Activated naive CD4-positive, alpha-beta T cell treated with anti-CD3 and anti-CD28 coated beads, Interleukin-2, amount 50 U/mL, for 24 hours (primary cell): ENCODE measurements at regions not wholly inside any gene's neighbourhood (a gene's known extent, or its start where the extent isn't known, plus 50 kb on each side); places are given as distances from the start of the nearest gene placed in this dataset.

Experiments used
- H3K27ac Mint-ChIP-seq: one replicate; pipeline ENCODE4 v1.8.0; 2021; ENCODE audit warnings: mild to moderate bottlenecking, mixed read lengths
- H3K27me3 Mint-ChIP-seq: one replicate; pipeline ENCODE4 v1.8.0; 2021; ENCODE audit warnings: mixed read lengths
- H3K36me3 Mint-ChIP-seq: one replicate; pipeline ENCODE4 v1.8.0; 2021; ENCODE audit warnings: mixed read lengths
- H3K4me1 Mint-ChIP-seq: one replicate; pipeline ENCODE4 v1.8.0; 2021; ENCODE audit warnings: mixed read lengths
- H3K4me3 Mint-ChIP-seq: one replicate; pipeline ENCODE4 v1.8.0; 2021; ENCODE audit warnings: mild to moderate bottlenecking, mixed read lengths
- H3K9me3 Mint-ChIP-seq: one replicate; pipeline ENCODE4 v1.8.0; 2021; ENCODE audit warnings: mixed read lengths

DNA sequence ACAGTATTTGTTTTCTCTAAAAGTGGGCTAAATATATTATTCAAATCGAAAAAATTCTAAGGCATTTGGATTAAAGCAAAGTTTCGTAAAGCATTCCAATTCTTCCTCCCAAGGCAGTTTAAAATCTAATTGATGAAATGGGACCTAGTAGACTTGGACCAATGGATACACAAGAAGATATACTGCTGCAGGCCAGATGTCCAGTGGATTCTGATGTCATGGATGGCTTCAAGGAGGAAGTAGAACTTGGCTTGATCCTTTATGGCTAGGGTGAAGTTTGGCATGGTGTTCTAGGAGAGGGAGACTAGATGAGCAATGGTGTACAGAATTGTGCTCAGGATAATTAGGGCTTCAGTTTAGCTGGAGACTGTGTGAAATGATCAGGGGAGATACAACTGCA, 559.5 kb upstream of the MMS22L start:
- no peak overlapping the region for H3K27ac Mint-ChIP-seq
- no peaks in the 10 kb centered on the region for H3K36me3 Mint-ChIP-seq
- no peaks in the 10 kb centered on the region for H3K9me3 Mint-ChIP-seq
- no peaks in the 10 kb centered on the region for H3K4me1 Mint-ChIP-seq
- no peaks in the 10 kb centered on the region for H3K27me3 Mint-ChIP-seq
- no peak overlapping the region for H3K4me3 Mint-ChIP-seq

- Mint-ChIP-seq H3K27me3 (no peaks in the 10 kb centered on the region), H3K9me3 (no peaks in the 10 kb centered on the region), H3K4me1 (no peaks in the 10 kb centered on the region), H3K36me3 (no peaks in the 10 kb centered on the region), H3K27ac (no peak overlapping the region), H3K4me3 (no peak overlapping the region)
These were observed 566.4 kb upstream of the MMS22L start for GRCh38 chr6:97849390-97849789.

- Mint-ChIP-seq H3K4me1 (no peaks in the 10 kb centered on the region), H3K4me3 (no peak overlapping the region), H3K27me3 (no peaks in the 10 kb centered on the region), H3K9me3 (no peaks in the 10 kb centered on the region), H3K36me3 (no peaks in the 10 kb centered on the region), H3K27ac (no peak overlapping the region)
These were observed 567.6 kb upstream of the MMS22L start for GRCh38 chr6:97850458-97851212.

DNA sequence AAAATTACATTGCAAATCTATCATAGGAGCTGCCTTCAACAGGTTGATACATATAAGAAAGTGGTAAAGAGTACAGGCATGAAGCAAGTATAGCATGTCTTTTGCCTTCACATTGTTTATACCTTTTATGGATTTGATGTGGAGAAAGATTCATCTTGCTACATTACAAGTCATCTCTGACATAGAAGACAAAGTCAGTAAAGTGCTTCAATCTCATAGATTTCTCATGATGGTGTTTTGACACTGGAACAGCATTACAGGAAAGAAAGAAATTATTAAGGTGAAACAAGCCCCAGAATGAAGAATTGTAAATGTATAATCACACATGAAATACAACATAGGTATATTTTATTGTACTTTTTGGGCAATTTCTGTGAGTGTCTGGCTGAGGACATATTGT, 580.7 kb upstream of the MMS22L start:
- Mint-ChIP-seq H3K4me3 (no peak overlapping the region), H3K27ac (no peak overlapping the region), H3K9me3 (no peaks in the 10 kb centered on the region), H3K4me1 (no peaks in the 10 kb centered on the region), H3K36me3 (no peaks in the 10 kb centered on the region), H3K27me3 (no peaks in the 10 kb centered on the region)

DNA sequence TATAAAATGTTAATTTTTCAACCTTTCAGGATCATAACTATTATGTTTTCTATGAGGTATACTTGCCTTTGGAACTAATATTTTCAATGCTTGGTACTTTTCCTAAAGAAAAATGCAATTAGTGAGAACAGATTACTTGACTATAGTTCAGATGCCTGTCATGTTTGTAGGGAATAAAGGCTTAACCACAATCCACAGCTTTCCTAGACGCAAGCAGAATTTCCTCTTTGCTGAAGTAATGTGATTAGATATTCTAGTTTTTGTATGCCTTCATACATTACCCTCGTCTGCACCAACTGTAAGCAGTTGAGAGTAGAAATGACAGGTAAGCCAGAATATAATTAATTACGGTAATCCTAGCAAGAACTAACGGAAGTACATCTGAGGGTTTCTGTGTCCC, 581.4 kb upstream of the MMS22L start:
- Mint-ChIP-seq H3K27me3 (no peaks in the 10 kb centered on the region), H3K4me3 (no peak overlapping the region), H3K4me1 (no peaks in the 10 kb centered on the region), H3K27ac (no peak overlapping the region), H3K9me3 (no peaks in the 10 kb centered on the region), H3K36me3 (no peaks in the 10 kb centered on the region)

DNA sequence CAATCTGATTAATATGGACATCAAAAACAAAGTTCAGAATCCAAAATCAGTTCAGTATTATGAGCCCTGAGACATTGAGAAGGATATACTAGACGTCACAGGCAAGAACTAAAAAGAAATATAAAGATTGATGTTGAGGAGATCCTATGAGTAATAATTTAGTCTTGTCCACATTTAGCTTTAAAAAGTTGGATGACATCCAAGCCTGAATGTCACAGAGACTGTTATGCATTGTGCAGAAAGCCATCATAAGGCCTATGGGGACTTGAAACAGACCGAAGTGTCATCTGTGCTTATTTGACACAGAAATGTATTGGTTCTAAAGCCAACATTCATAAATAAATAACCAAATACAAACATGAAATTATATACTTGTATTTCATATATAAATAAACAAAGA, 581.8 kb upstream of the MMS22L start:
- Mint-ChIP-seq H3K4me3 (no peak overlapping the region), H3K4me1 (no peaks in the 10 kb centered on the region), H3K27ac (no peak overlapping the region), H3K36me3 (no peaks in the 10 kb centered on the region), H3K9me3 (no peaks in the 10 kb centered on the region), H3K27me3 (no peaks in the 10 kb centered on the region)

GRCh38 chr6:97865612-97866011, 582.6 kb upstream of the MMS22L start:
- H3K9me3 Mint-ChIP-seq: no peaks in the 10 kb centered on the region
- H3K4me1 Mint-ChIP-seq: no peaks in the 10 kb centered on the region
- no peak overlapping the region for H3K4me3 Mint-ChIP-seq
- no peaks in the 10 kb centered on the region for H3K36me3 Mint-ChIP-seq
- H3K27ac Mint-ChIP-seq: no peak overlapping the region
- H3K27me3 Mint-ChIP-seq: no peaks in the 10 kb centered on the region

DNA sequence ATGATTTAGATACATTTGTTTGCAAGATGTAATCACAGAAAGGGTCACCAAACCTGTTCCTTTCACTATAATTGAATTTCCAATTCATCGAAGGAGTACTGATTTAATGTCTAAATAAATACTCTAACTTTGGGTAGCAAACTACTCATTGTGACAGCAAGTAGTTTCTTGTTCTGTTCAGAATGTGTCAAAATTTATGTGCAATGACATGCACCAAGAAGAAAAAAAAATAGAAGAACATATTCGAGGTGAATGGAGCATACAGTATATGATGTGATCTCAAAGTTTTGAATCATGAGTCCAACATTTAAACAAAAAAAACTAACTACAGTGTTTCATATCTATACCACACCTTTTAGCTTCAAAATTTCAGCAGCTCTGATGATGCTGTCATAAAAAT, 583.6 kb upstream of the MMS22L start:
- H3K36me3 Mint-ChIP-seq: no peaks in the 10 kb centered on the region
- H3K9me3 Mint-ChIP-seq: no peaks in the 10 kb centered on the region
- H3K27me3 Mint-ChIP-seq: no peaks in the 10 kb centered on the region

DNA sequence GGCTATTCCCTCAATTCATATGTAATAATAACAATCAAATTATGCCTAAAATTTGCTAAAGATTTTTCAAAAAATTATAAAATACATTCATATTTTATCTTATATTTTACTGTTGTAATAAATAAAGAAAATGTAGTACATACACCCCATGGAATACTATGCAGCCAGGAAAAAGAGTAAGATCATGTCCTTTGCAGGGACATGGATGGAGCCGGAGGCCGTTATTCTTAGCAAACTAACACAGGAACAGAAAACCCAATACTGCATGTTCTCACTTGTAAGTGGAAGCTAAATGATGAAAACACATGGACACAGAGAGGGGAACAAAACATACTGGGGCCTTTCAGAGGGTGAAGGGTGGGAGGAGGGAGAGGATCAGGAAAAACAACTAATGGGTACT, 584.2 kb upstream of the MMS22L start:
- no peaks in the 10 kb centered on the region for H3K27me3 Mint-ChIP-seq
- H3K4me3 Mint-ChIP-seq: no peak overlapping the region
- no peaks in the 10 kb centered on the region for H3K4me1 Mint-ChIP-seq
- H3K36me3 Mint-ChIP-seq: no peaks in the 10 kb centered on the region
- no peaks in the 10 kb centered on the region for H3K9me3 Mint-ChIP-seq
- H3K27ac Mint-ChIP-seq: no peak overlapping the region

More for the DNA sequence above, 583.6 kb upstream of the MMS22L start:
- no peak overlapping the region for H3K4me3 Mint-ChIP-seq
- H3K4me1 Mint-ChIP-seq: no peaks in the 10 kb centered on the region
- H3K27ac Mint-ChIP-seq: no peak overlapping the region

DNA sequence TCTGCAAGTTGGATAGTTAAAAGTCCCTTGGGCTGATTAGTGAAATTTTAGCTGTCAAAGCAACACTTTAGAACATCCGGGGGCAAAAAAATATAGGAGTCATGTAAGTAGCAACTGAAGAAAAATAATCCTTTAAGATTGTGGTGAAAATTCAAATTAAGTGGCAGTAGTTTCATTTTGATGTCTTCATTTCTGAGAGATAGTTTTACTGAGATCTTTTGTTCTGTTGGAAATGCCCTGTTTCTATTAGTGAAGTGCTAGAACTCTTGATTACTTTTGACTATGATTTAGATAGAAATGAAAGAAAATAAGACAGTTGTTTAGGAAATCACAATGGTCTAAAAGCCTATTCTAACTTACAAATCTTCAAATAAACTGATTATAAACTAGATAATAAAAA, 587.3 kb upstream of the MMS22L start:
- no peak overlapping the region for H3K4me3 Mint-ChIP-seq
- H3K4me1 Mint-ChIP-seq: no peaks in the 10 kb centered on the region
- H3K36me3 Mint-ChIP-seq: no peaks in the 10 kb centered on the region
- H3K27me3 Mint-ChIP-seq: no peaks in the 10 kb centered on the region
- H3K9me3 Mint-ChIP-seq: no peaks in the 10 kb centered on the region
- no peak overlapping the region for H3K27ac Mint-ChIP-seq

DNA sequence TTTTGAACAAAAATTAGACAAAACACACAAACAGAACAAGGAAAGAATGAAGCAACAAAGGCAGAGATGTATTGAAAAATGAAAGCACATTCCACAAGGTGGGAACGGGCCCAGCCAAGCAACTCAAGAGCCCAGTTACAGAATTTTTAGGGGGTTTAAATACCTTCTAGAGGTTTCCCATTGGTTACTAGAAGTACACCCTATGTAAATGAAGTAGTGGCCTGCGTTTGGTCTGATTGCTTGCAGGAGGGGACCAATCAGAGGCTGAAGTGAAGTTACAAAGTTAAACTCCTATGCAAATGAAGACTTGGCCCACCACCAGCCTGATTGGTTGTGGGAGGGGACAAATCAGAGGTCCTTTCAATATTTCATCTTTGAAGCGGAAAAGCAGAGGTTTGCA, 593.7 kb upstream of the MMS22L start:
- H3K27me3 Mint-ChIP-seq: no peaks in the 10 kb centered on the region
- no peak overlapping the region for H3K27ac Mint-ChIP-seq
- H3K4me1 Mint-ChIP-seq: no peaks in the 10 kb centered on the region
- H3K9me3 Mint-ChIP-seq: no peaks in the 10 kb centered on the region
- H3K4me3 Mint-ChIP-seq: no peak overlapping the region
- H3K36me3 Mint-ChIP-seq: no peaks in the 10 kb centered on the region

DNA sequence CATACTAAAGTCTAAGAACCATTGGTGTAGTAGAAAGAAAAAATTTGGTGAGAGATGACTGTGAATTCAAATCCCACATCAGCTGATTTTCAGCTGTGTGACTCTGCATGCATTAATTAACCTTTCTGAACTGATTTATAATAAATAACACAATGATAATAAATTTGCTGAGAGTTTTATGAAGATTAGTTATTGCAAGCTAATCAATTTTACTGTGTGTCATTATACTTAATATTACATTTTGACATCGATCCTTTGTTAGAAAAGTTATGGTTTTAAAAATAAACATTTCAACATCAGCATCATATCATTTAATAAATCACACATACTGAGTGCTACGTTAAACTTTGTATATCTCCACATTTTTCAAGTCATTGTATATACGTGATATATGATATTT, 599.7 kb upstream of the MMS22L start:
- Mint-ChIP-seq H3K4me1 (no peaks in the 10 kb centered on the region), H3K36me3 (no peaks in the 10 kb centered on the region), H3K27ac (no peak overlapping the region), H3K27me3 (no peaks in the 10 kb centered on the region), H3K9me3 (no peaks in the 10 kb centered on the region), H3K4me3 (no peak overlapping the region)

GRCh38 chr6:97885325-97885724, 602.3 kb upstream of the MMS22L start:
- Mint-ChIP-seq H3K9me3 (no peaks in the 10 kb centered on the region), H3K36me3 (no peaks in the 10 kb centered on the region), H3K27me3 (no peaks in the 10 kb centered on the region), H3K4me1 (no peaks in the 10 kb centered on the region), H3K27ac (no peak overlapping the region), H3K4me3 (no peak overlapping the region)

- no peaks in the 10 kb centered on the region for H3K4me1 Mint-ChIP-seq
- H3K27ac Mint-ChIP-seq: no peak overlapping the region
- H3K36me3 Mint-ChIP-seq: no peaks in the 10 kb centered on the region
- H3K4me3 Mint-ChIP-seq: no peak overlapping the region
- no peaks in the 10 kb centered on the region for H3K27me3 Mint-ChIP-seq
- H3K9me3 Mint-ChIP-seq: no peaks in the 10 kb centered on the region
These were observed 602.8 kb upstream of the MMS22L start for GRCh38 chr6:97885828-97886227.

DNA sequence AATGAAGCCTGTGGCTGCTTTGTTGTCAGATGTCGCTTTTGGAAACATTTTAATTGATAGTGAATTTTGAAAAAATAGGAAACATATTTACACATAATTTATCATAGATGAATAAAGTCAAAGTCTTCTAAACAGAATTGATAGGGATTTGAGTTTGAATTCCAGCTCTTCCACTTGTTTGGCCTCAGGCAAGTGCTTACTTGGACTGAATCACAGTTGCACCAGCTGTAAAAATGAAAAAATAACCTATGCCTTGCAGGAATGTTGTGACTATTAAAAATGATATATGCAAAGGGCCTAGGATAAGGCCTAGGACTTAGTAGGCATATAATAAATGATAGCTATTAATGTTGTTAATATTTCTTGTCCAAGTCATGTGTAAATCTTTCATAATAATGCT, 618.5 kb upstream of the MMS22L start:
- Mint-ChIP-seq H3K4me1 (no peaks in the 10 kb centered on the region), H3K9me3 (peaks cover 3% of the 10 kb centered on the region), H3K36me3 (no peaks in the 10 kb centered on the region), H3K27ac (no peak overlapping the region), H3K4me3 (no peak overlapping the region), H3K27me3 (no peaks in the 10 kb centered on the region)

GRCh38 chr6:97909380-97909779, 626.4 kb upstream of the MMS22L start:
- no peaks in the 10 kb centered on the region for H3K4me1 Mint-ChIP-seq
- no peaks in the 10 kb centered on the region for H3K36me3 Mint-ChIP-seq
- H3K27me3 Mint-ChIP-seq: no peaks in the 10 kb centered on the region
- peaks cover 19% of the 10 kb centered on the region for H3K9me3 Mint-ChIP-seq
- H3K4me3 Mint-ChIP-seq: no peak overlapping the region
- no peak overlapping the region for H3K27ac Mint-ChIP-seq

GRCh38 chr6:97913721-97914120, 630.7 kb upstream of the MMS22L start:
- no peak overlapping the region for H3K27ac Mint-ChIP-seq
- H3K4me3 Mint-ChIP-seq: no peak overlapping the region
- H3K4me1 Mint-ChIP-seq: no peaks in the 10 kb centered on the region
- no peaks in the 10 kb centered on the region for H3K27me3 Mint-ChIP-seq
- H3K9me3 Mint-ChIP-seq: peaks cover 15% of the 10 kb centered on the region
- H3K36me3 Mint-ChIP-seq: no peaks in the 10 kb centered on the region
